HEK293 (cell line): ENCODE measurements at regions not wholly inside any gene's neighbourhood (a gene's known extent, or its start where the extent isn't known, plus 50 kb on each side); places are given as distances from the start of the nearest gene placed in this dataset.

Experiments used
- CTCF ChIA-PET: fragments of 350-600 bp; formaldehyde crosslinking; extraction: SDS; loops from one replicate; lab custom pipeline; 2021; ENCODE audit warnings: antibody characterized with exemption; lab: Yijun Ruan, JAX
- POLR2A ChIA-PET: fragments of 300-600 bp; formaldehyde crosslinking; extraction: SDS; loops from one replicate; lab custom pipeline; 2020; ENCODE audit warnings: antibody characterized with exemption, inconsistent platforms; lab: Yijun Ruan, JAX
- H3K27ac ChIP-seq: fragments of 200-500 bp; sonication (Bioruptor generic); 2 replicates; pipeline ENCODE4 v1.5.1; 2014; ENCODE audit warnings: low read depth, low read length, control low read depth, inconsistent platforms; ENCODE audit errors: extremely low read depth
- H3K36me3 ChIP-seq, 2 experiments: fragments of 200-500 bp in 1 of 2; sonication (Bioruptor generic) in 1 of 2; 1 replicate in 1 of 2; 2 replicates in 1 of 2; pipeline ENCODE4 v1.5.1; 2014 to 2017; ENCODE audit warnings: inconsistent platforms in 2 of 2, low read length in 2 of 2; ENCODE audit not compliant: control insufficient read depth in 2 of 2, insufficient read depth in 1 of 2
- H3K4me1 ChIP-seq: fragments of 200-500 bp; sonication (Bioruptor generic); 2 replicates; pipeline ENCODE4 v1.5.1; 2014; ENCODE audit warnings: mild to moderate bottlenecking, low read length, inconsistent platforms; ENCODE audit not compliant: control insufficient read depth, insufficient read depth
- H3K4me3 ChIP-seq: 2 replicates; pipeline ENCODE4 v1.5.1; 2011; ENCODE audit warnings: low read depth, mild to moderate bottlenecking, control low read depth, low read length, moderate library complexity
- H3K9me3 ChIP-seq: fragments of 200-500 bp; sonication (Bioruptor generic); 2 replicates; pipeline ENCODE4 v1.5.1; 2014; ENCODE audit warnings: low read depth, low read length, inconsistent platforms; ENCODE audit not compliant: control insufficient read depth, insufficient read depth
- BCL11B ChIP-seq: fragments of 450-650 bp; formaldehyde crosslinking; IDR thresholded peaks from 2 replicates; pipeline ENCODE4 v1.5.1; 2016; ENCODE audit warnings: low read depth, missing biosample characterization, missing genetic modification characterization
- GLI2 ChIP-seq: fragments of 450-650 bp; formaldehyde crosslinking; IDR thresholded peaks from 2 replicates; pipeline ENCODE4; 2017; ENCODE audit warnings: missing biosample characterization, missing genetic modification characterization, low read depth, borderline replicate concordance
- GLI4 ChIP-seq: fragments of 450-650 bp; formaldehyde crosslinking; IDR thresholded peaks from 2 replicates; pipeline ENCODE4 v1.5.1; 2016; ENCODE audit warnings: missing biosample characterization, missing genetic modification characterization
- MZF1 ChIP-seq: fragments of 450-650 bp; formaldehyde crosslinking; IDR thresholded peaks from 2 replicates; pipeline ENCODE4 v1.5.1; 2017; ENCODE audit warnings: missing biosample characterization, missing genetic modification characterization, borderline replicate concordance
- SETDB1 ChIP-seq: IDR thresholded peaks from one replicate; pipeline ENCODE4 v1.6.1; 2017; ENCODE audit warnings: mild to moderate bottlenecking, low read length, moderate library complexity, mixed read lengths; ENCODE audit not compliant: insufficient read length
- ZBTB26 ChIP-seq: fragments of 450-650 bp; formaldehyde crosslinking; optimal IDR thresholded peaks from 2 replicates; pipeline ENCODE3; 2016; ENCODE audit warnings: missing biosample characterization, mild to moderate bottlenecking, missing genetic modification characterization
- ZBTB48 ChIP-seq: fragments of 450-650 bp; formaldehyde crosslinking; IDR thresholded peaks from 2 replicates; pipeline ENCODE4 v1.5.1; 2016; ENCODE audit warnings: missing biosample characterization, missing genetic modification characterization
- ZNF132 ChIP-seq: fragments of 450-650 bp; formaldehyde crosslinking; IDR thresholded peaks from 2 replicates; pipeline ENCODE4 v1.5.1; 2017; ENCODE audit warnings: missing biosample characterization, missing genetic modification characterization, borderline replicate concordance
- ZNF214 ChIP-seq: fragments of 450-650 bp; formaldehyde crosslinking; IDR thresholded peaks from 2 replicates; pipeline ENCODE4 v1.5.1; 2017; ENCODE audit warnings: missing biosample characterization, mild to moderate bottlenecking, missing genetic modification characterization, borderline replicate concordance
- ZNF423 ChIP-seq: fragments of 450-650 bp; formaldehyde crosslinking; IDR thresholded peaks from 2 replicates; pipeline ENCODE4 v1.5.1; 2016; ENCODE audit warnings: missing biosample characterization, missing genetic modification characterization
- ZNF48 ChIP-seq: fragments of 450-650 bp; formaldehyde crosslinking; IDR thresholded peaks from 2 replicates; pipeline ENCODE4 v1.5.1; 2016; ENCODE audit warnings: missing biosample characterization, missing genetic modification characterization
- ZNF510 ChIP-seq: fragments of 450-650 bp; formaldehyde crosslinking; IDR thresholded peaks from 2 replicates; pipeline ENCODE4 v1.5.1; 2018; ENCODE audit warnings: mild to moderate bottlenecking, missing genetic modification characterization, missing biosample characterization; ENCODE audit not compliant: insufficient replicate concordance
- ZNF544 ChIP-seq: fragments of 450-650 bp; formaldehyde crosslinking; IDR thresholded peaks from 2 replicates; pipeline ENCODE4 v1.5.0; 2017; ENCODE audit warnings: missing biosample characterization, missing genetic modification characterization
- ZNF571 ChIP-seq: fragments of 450-650 bp; formaldehyde crosslinking; IDR thresholded peaks from 2 replicates; pipeline ENCODE4 v1.5.0; 2017; ENCODE audit warnings: missing biosample characterization, missing genetic modification characterization
- ZNF610 ChIP-seq: fragments of 450-650 bp; formaldehyde crosslinking; IDR thresholded peaks from 2 replicates; pipeline ENCODE4 v1.5.1; 2016; ENCODE audit warnings: missing biosample characterization, missing genetic modification characterization, borderline replicate concordance
- TF ChIP-seq, protein P1 (sequence below): fragments of 450-650 bp; formaldehyde crosslinking; IDR thresholded peaks from 2 replicates; pipeline ENCODE4 v1.5.1; 2016; ENCODE audit warnings: missing biosample characterization, missing genetic modification characterization
- TF ChIP-seq, protein P2 (sequence below): fragments of 450-650 bp; IDR thresholded peaks from 2 replicates; pipeline ENCODE4 v1.5.1; 2018; ENCODE audit warnings: missing biosample characterization, missing genetic modification characterization
- TF ChIP-seq, protein P3 (sequence below): fragments of 450-650 bp; formaldehyde crosslinking; IDR thresholded peaks from 2 replicates; pipeline ENCODE4 v1.5.1; 2016; ENCODE audit warnings: missing biosample characterization, missing genetic modification characterization, borderline replicate concordance

DNA sequence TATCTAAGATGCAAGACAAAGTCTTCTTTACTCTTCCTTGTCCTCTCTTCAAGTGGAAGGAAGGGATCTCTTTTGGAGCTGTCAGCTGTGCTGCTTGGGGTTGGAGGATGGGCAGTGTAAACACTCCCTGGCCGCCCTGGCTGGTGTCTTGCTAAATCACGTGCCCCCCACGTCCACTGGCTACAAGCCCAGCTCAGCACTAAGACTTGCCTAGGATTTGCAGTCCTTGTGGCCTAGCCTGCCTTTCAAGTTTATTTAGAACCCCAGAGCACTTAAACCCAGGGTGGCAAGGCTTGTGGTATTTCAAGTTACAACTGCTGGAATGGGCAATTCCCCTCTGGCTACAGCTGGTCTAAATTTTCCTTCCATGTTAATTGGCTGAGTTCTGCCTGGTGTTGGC is 272.4 kb upstream of the MYO3A start:
- POLR2A ChIA-PET, result no interaction called here

GRCh38 chr10:25666276-25666675 is 267.8 kb upstream of the MYO3A start:
- no peak for TF ChIP-seq ZNF423 (tag by site-specific recombination)
- TF ChIP-seq, protein P1, sequence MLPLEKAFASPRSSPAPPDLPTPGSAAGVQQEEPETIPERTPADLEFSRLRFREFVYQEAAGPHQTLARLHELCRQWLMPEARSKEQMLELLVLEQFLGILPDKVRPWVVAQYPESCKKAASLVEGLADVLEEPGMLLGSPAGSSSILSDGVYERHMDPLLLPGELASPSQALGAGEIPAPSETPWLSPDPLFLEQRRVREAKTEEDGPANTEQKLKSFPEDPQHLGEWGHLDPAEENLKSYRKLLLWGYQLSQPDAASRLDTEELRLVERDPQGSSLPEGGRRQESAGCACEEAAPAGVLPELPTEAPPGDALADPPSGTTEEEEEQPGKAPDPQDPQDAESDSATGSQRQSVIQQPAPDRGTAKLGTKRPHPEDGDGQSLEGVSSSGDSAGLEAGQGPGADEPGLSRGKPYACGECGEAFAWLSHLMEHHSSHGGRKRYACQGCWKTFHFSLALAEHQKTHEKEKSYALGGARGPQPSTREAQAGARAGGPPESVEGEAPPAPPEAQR (tag by site-specific recombination), result no peak
- TF ChIP-seq GLI4 (tag by site-specific recombination), result no peak
- no peak for TF ChIP-seq ZNF214 (tag by site-specific recombination)
- no peak for TF ChIP-seq ZNF510 (tag by site-specific recombination)
- TF ChIP-seq MZF1, result peak; percentile 53; the same call in 1 of the 2 replicates
- H3K9me3 ChIP-seq, result no peaks in the 10 kb centered on the region
- peaks cover 3% of the 10 kb centered on the region; the same call in 1 of the 2 replicates for H3K4me1 ChIP-seq
- no peaks in the 10 kb centered on the region for H3K36me3 ChIP-seq
- H3K27ac ChIP-seq, result no peak overlapping the region
- ChIA-PET CTCF (interaction anchor here (0.7 to 1.4 kb wide), 2 partner anchors 15 to 30 kb away, joined by 3 to 5 read pairs; no protein-coding TSS in a partner anchor), POLR2A (no interaction called here)
- H3K4me3 ChIP-seq, result no peak overlapping the region

More for the DNA sequence above, 272.4 kb upstream of the MYO3A start:
- Histone ChIP-seq H3K4me1 (peaks cover 3% of the 10 kb centered on the region; the same call in 1 of the 2 replicates), H3K27ac (no peak overlapping the region), H3K4me3 (no peak overlapping the region), H3K36me3 (no peaks in the 10 kb centered on the region), H3K9me3 (no peaks in the 10 kb centered on the region)
- CTCF ChIA-PET, result interaction anchor here (0.6 kb wide), 1 partner anchor 66 kb away, joined by 3 read pairs; no protein-coding TSS in a partner anchor
- TF ChIP-seq ZNF510 (tag by site-specific recombination), result no peak

DNA sequence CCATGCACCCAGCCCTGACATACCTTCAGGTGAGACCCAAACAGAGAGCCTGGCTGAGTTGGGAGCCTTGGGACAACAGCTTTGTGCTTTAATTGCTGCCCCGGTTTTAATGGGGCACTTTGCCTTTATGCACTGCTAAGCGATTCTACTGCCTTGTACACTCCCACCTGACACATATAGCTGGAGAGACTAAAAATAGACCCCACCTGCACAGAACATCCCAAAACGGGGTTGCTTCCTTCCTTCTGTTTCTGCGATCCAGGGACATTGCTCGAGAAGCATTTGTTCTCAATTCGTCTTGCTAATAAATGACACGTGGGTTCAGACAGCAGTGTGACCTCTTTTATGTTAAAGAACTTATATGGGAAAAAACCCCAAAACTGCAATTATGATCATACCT is 258.8 kb upstream of the MYO3A start:
- no peaks in the 10 kb centered on the region for H3K4me1 ChIP-seq
- ChIA-PET POLR2A (no interaction called here), CTCF (no interaction called here)
- no peak overlapping the region for H3K4me3 ChIP-seq
- no peak overlapping the region for H3K27ac ChIP-seq
- TF ChIP-seq ZNF132 (no peak), ZBTB48 (tag by site-specific recombination) (no peak)
- H3K9me3 ChIP-seq, result no peaks in the 10 kb centered on the region
- H3K36me3 ChIP-seq, result no peaks in the 10 kb centered on the region

DNA sequence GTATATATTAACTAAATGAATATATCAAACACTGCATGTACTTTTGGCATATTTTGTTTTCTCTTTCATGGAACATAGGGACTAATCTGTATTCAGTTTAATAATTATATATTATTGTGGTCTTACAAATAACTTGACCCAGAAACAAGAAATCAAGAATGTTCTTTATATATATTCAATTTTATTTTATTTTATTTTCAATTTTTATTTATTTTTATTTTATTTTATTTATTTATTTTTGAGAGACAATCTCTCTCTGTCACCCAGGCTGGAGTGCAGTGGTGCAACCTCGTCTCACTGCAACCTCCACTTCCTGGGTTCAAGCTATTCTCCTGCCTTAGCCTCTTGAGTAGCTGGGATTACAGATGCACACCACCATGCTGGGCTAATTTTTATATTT is 258.4 kb upstream of the MYO3A start:
- Histone ChIP-seq H3K36me3 (no peaks in the 10 kb centered on the region), H3K4me3 (no peak overlapping the region)
- POLR2A ChIA-PET, result no interaction called here
- TF ChIP-seq GLI2 (tag by site-specific recombination) (no peak), SETDB1 (no peak), BCL11B (no peak), ZNF610 (tag by site-specific recombination) (no peak), ZNF48 (tag by site-specific recombination) (no peak), ZNF544 (tag by site-specific recombination) (no peak), ZNF571 (tag by site-specific recombination) (no peak), ZBTB26 (tag by site-specific recombination) (no peak)
- TF ChIP-seq, protein P2, sequence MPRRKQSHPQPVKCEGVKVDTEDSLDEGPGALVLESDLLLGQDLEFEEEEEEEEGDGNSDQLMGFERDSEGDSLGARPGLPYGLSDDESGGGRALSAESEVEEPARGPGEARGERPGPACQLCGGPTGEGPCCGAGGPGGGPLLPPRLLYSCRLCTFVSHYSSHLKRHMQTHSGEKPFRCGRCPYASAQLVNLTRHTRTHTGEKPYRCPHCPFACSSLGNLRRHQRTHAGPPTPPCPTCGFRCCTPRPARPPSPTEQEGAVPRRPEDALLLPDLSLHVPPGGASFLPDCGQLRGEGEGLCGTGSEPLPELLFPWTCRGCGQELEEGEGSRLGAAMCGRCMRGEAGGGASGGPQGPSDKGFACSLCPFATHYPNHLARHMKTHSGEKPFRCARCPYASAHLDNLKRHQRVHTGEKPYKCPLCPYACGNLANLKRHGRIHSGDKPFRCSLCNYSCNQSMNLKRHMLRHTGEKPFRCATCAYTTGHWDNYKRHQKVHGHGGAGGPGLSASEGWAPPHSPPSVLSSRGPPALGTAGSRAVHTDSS (tag by site-specific recombination), result no peak
- TF ChIP-seq, protein P3, sequence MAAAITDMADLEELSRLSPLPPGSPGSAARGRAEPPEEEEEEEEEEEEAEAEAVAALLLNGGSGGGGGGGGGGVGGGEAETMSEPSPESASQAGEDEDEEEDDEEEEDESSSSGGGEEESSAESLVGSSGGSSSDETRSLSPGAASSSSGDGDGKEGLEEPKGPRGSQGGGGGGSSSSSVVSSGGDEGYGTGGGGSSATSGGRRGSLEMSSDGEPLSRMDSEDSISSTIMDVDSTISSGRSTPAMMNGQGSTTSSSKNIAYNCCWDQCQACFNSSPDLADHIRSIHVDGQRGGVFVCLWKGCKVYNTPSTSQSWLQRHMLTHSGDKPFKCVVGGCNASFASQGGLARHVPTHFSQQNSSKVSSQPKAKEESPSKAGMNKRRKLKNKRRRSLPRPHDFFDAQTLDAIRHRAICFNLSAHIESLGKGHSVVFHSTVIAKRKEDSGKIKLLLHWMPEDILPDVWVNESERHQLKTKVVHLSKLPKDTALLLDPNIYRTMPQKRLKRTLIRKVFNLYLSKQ (tag by site-specific recombination), result no peak
- TF ChIP-seq, all 188 proteins: peak for 0
- no peaks in the 10 kb centered on the region for H3K9me3 ChIP-seq
- no peak overlapping the region for H3K27ac ChIP-seq
- H3K4me1 ChIP-seq, result no peaks in the 10 kb centered on the region
- CTCF ChIA-PET, result no interaction called here
